ENCODE measurements at regions not wholly inside any gene's neighbourhood (a gene's known extent, or its start where the extent isn't known, plus 50 kb on each side); places are given as distances from the start of the nearest gene placed in this dataset.

DNA sequence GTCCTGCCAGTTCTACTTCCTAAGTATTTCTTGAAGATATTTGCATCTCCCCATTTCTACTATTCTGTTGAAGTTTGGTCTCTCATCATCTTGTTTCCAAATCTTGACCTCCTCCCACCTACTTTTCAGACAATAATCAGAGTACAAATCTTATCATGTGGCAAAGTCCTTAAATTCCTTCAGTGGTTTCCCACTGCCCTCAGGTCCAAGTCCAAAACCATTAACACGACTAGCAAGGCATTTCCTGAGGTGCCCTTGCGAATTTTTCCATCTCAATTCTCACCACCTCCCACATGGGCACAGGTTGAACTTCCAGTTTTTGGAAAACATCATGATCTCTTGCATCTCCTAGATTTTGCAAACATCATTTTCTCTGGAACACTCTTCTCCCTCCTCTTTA lies 97.2 kb upstream of the CDK1 start:
- no peak for DNase-seq
- H3K27ac ChIP-seq (replicated peaks): no peak overlapping the region
- H3K36me3 ChIP-seq: no peaks in the 10 kb centered on the region
- TF ChIP-seq, protein P1, sequence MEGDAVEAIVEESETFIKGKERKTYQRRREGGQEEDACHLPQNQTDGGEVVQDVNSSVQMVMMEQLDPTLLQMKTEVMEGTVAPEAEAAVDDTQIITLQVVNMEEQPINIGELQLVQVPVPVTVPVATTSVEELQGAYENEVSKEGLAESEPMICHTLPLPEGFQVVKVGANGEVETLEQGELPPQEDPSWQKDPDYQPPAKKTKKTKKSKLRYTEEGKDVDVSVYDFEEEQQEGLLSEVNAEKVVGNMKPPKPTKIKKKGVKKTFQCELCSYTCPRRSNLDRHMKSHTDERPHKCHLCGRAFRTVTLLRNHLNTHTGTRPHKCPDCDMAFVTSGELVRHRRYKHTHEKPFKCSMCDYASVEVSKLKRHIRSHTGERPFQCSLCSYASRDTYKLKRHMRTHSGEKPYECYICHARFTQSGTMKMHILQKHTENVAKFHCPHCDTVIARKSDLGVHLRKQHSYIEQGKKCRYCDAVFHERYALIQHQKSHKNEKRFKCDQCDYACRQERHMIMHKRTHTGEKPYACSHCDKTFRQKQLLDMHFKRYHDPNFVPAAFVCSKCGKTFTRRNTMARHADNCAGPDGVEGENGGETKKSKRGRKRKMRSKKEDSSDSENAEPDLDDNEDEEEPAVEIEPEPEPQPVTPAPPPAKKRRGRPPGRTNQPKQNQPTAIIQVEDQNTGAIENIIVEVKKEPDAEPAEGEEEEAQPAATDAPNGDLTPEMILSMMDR (IDR thresholded peaks at IDR 0.05; ENCODE audit: borderline replicate concordance): no peak
- no peaks in the 10 kb centered on the region for H3K27me3 ChIP-seq (ENCODE audit: low read depth)
- H3K9me3 ChIP-seq (replicated peaks): peaks cover 12% of the 10 kb centered on the region
- H3K4me1 ChIP-seq: no peaks in the 10 kb centered on the region
- intact Hi-C loops (cut with micrococcal nuclease): no loop called here
- H3K4me3 ChIP-seq: no peak overlapping the region

DNA sequence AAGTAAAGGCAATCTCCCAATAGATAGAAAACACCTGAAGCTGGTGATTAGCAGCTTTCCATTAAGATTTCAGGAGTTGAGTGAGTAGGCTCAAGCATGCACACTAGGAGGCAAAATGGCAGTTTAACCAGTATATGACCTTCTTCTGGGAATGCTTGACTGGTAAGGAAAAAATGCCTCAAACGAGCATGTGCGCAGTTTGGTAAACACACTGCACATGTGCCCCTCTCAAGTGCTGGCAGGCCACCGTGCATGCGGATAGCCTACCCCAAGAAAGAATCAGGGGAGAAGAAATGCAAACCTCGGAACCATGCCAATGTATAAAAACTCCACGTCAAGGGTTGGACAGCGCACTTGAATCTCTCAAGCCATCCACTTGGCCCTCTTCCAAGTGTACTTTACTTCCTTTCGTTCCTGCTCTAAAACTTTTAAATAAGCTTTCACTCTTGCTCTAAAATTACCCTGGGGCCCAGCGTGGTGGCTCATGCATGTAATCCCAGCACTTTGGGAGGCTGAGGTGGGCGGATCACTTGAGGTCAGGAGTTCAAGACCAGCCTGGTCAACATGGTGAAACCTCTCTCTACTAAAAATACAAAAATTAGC lies 98.8 kb upstream of the CDK1 start:
- H3K9me3 ChIP-seq (replicated peaks): peaks cover 12% of the 10 kb centered on the region
- intact Hi-C loops (cut with micrococcal nuclease): no loop called here
- no peaks in the 10 kb centered on the region for H3K36me3 ChIP-seq
- no peaks in the 10 kb centered on the region for H3K4me1 ChIP-seq
- no peaks in the 10 kb centered on the region for H3K27me3 ChIP-seq (ENCODE audit: low read depth)
- no peak overlapping the region for H3K27ac ChIP-seq (replicated peaks)
- DNase-seq: no peak
- H3K4me3 ChIP-seq: no peak overlapping the region
- TF ChIP-seq, protein P1 (IDR thresholded peaks at IDR 0.05; ENCODE audit: borderline replicate concordance): no peak

DNA sequence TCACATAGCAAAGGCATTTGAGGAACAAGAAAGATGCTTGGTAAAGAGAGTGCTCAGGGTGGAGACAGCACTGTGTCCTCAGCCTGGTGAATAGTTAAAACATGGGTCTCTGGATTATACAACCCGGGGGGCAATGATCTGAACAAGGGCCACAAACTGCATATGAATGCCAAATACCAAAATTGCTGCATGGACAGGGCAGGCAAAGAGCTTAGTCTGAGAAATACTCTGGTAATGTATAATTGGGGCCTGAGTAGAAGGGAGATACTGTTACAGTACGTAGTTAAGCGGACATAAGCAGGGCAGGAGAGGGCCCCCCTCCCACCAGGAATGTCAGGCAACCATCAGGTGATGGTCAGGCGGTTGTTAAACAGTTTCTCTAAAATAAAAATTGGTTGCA lies 99.3 kb upstream of the CDK1 start:
- no peaks in the 10 kb centered on the region for H3K4me1 ChIP-seq
- intact Hi-C loops (cut with micrococcal nuclease): no loop called here
- no peak for DNase-seq
- H3K27ac ChIP-seq (replicated peaks): no peak overlapping the region
- H3K9me3 ChIP-seq (replicated peaks): peaks cover 12% of the 10 kb centered on the region
- no peaks in the 10 kb centered on the region for H3K27me3 ChIP-seq (ENCODE audit: low read depth)
- no peaks in the 10 kb centered on the region for H3K36me3 ChIP-seq
- TF ChIP-seq, protein P1 (IDR thresholded peaks at IDR 0.05; ENCODE audit: borderline replicate concordance): no peak
- no peak overlapping the region for H3K4me3 ChIP-seq

DNA sequence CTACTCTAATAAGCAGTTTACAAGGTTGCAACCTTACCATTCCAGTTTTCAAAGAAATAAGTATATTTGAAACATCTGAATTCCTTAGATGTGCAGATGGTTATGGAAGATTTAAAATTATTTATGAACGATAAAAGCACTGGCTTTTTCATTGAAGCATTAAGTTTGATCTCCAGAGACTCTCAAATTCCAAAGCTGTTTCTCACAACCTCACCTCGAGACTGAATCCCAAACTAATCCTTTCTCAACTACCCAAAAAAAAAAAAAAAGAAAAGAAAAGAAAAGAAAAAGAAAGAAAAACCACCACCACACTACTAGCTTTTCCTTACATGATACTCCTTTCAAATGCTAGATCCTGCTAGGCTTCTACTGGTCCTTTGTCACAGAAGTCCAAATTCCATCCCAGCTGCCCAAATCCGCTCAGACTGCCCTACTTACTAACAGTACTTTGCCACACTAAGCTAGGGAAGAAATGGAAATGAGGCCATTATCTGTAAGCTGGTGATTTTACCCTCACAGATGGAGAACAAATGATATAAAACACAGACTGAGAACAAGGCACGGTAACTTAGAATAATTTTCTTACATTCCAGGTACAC lies 100.6 kb upstream of the CDK1 start:
- Histone ChIP-seq H3K27me3 (ENCODE audit: low read depth) (no peaks in the 10 kb centered on the region), H3K27ac (replicated peaks) (no peak overlapping the region), H3K4me3 (no peak overlapping the region), H3K9me3 (replicated peaks) (peaks cover 12% of the 10 kb centered on the region), H3K36me3 (no peaks in the 10 kb centered on the region), H3K4me1 (no peaks in the 10 kb centered on the region)
- DNase-seq: no peak
- intact Hi-C loops (cut with micrococcal nuclease): no loop called here
- TF ChIP-seq, protein P1 (IDR thresholded peaks at IDR 0.05; ENCODE audit: borderline replicate concordance): no peak

DNA sequence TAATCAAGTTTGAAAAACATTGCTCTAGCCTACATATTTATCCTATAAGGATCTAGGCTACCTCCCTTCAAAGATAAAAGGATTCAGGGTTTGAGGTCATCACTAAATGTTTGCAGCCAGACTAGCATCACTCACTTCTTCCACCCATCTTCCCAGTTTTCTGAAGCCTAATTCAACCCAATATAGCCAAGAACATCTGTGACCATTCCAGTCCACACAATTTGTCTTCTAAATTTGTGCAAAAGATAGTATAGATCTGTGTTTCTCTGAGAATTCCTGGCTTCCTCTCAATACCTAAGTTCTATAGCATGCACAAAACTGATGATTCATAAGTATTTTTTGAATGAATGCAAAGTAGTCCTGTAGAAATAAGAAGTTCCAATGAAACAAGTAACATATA lies 103.0 kb upstream of the CDK1 start:
- Histone ChIP-seq H3K9me3 (replicated peaks) (peaks cover 27% of the 10 kb centered on the region), H3K4me1 (no peaks in the 10 kb centered on the region), H3K27ac (replicated peaks) (no peak overlapping the region), H3K27me3 (ENCODE audit: low read depth) (no peaks in the 10 kb centered on the region), H3K36me3 (no peaks in the 10 kb centered on the region), H3K4me3 (no peak overlapping the region)
- TF ChIP-seq, protein P1 (IDR thresholded peaks at IDR 0.05; ENCODE audit: borderline replicate concordance): no peak
- DNase-seq: no peak
- intact Hi-C loops (cut with micrococcal nuclease): no loop called here
